ENCODE measurements at regions not wholly inside any gene's neighbourhood (a gene's known extent, or its start where the extent isn't known, plus 50 kb on each side); places are given as distances from the start of the nearest gene placed in this dataset.

DNA sequence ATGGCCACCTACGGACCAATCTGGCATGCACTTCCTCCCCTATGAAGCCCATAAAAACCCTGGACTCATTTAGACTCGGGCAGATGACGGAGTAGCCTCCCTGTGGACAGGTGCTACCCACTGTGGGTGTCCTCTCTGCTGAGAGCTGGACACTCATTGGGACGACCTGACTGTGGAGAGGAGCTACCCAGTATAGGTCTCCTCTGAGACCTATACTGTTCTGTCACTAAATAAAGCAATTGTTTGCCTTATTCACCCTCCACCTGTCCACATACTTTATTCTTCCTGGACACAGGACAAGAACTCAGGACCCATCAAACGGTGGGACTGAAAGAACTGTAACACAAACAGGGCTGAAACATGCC, 53.3 kb upstream of the CADM2 start:
- DNase-seq (ENCODE audit: low read depth in 2 of 2) = no peak
- TF ChIP-seq, protein P1, sequence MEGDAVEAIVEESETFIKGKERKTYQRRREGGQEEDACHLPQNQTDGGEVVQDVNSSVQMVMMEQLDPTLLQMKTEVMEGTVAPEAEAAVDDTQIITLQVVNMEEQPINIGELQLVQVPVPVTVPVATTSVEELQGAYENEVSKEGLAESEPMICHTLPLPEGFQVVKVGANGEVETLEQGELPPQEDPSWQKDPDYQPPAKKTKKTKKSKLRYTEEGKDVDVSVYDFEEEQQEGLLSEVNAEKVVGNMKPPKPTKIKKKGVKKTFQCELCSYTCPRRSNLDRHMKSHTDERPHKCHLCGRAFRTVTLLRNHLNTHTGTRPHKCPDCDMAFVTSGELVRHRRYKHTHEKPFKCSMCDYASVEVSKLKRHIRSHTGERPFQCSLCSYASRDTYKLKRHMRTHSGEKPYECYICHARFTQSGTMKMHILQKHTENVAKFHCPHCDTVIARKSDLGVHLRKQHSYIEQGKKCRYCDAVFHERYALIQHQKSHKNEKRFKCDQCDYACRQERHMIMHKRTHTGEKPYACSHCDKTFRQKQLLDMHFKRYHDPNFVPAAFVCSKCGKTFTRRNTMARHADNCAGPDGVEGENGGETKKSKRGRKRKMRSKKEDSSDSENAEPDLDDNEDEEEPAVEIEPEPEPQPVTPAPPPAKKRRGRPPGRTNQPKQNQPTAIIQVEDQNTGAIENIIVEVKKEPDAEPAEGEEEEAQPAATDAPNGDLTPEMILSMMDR (IDR thresholded peaks at IDR 0.05; ENCODE audit: low read depth, low read length) = no peak
- no peak overlapping the region for H3K4me3 ChIP-seq (replicated peaks in 1 of 2; ENCODE audit: low read depth in 2 of 2, low read length in 2 of 2)

DNA sequence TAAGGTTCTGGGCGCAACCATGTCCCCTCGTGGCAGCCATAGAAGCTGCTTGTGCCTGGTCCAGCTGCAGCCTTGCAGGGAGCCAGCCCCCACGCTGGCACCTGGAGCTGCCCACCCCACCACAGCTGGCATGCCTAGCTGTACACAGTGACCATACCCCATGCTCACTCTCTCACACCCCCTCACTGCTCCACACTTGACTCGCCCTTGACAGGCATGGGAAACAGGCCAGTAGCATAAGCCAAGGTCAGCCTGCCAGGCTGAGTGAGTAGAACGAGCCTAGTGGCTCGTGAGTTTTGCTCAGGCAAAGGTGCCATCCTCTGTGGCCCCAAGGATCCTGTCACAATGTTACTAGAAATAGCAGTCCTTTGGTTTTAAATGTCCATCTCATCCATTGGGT, 52.7 kb upstream of the CADM2 start:
- H3K4me3 ChIP-seq (replicated peaks in 1 of 2; ENCODE audit: low read depth in 2 of 2, low read length in 2 of 2) = no peak overlapping the region
- DNase-seq (ENCODE audit: low read depth in 2 of 2) = no peak
- TF ChIP-seq, protein P1 (IDR thresholded peaks at IDR 0.05; ENCODE audit: low read depth, low read length) = no peak

All from cardiac fibroblast (primary cell).